ENCODE measurements at regions not wholly inside any gene's neighbourhood (a gene's known extent, or its start where the extent isn't known, plus 50 kb on each side); places are given as distances from the start of the nearest gene placed in this dataset.

DNA sequence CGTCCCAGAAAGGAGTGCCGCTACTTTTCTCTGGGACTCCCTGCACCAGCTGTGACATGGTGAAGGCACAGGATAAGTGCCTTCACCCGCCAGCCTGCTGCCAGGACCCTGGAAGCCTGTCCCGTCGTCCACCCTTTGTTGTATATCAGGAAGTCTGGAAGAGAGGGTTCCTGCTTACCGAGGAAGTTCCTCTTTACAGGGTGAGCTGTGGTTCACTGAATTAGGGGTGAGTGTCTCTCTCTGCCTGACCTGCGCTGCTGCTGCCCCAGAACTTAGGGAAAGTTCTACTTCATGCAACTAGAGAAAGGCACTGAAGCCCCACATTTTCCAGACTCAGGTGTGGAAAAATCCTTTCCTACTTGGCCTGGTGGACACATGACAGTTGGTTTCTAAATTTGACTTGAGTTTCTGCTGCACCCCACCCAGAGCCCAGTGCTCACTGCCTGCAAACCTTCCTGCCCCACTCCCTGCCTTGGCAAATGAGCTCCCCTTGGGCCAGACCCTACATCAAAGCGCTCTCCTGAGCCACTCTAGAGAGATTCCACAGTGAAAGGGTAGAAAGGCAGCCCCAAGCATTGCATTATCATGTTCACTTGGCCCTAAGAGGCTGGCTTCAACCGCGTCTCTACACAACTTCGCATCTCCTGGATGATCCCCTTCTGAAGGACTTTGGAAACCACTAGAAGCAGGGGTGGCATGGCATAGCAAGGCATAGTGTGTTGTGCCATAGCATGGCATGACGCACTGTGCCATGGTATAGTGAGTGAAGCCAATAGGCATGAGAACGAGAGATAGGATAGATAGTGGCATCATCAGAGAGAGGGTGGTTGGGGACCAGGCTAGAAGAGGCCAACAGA, 215.8 kb upstream of the CDYL start:
- no peak for DNase-seq (ENCODE audit: low spot score)

DNA sequence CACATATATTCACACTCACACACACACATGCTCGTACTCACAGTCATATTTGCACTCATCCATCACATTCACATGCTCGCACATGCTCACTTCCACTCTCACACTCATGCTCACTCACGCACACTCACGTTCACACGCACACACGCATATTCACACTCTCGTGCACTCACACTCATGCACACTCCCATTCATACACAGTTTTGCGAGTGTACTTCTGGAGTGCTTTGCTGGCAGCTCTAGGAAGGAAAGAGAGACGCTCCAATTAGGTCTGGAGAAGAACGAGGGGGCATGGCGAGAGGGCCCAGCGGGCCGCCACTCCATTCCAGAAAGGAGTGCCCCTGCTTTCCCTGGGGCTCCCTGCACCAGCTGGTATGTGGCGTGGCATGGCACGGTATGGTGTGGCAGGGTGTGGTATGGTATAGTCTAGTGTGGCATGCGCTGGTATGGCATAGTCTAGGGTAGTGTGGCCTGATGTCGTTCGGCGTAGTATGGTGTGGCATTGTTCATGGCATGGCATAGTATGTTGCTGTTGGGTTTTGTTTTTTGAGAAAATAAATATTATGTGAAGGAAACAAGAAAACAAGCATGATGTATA, 216.8 kb upstream of the CDYL start:
- DNase-seq (ENCODE audit: low spot score): no peak

DNA sequence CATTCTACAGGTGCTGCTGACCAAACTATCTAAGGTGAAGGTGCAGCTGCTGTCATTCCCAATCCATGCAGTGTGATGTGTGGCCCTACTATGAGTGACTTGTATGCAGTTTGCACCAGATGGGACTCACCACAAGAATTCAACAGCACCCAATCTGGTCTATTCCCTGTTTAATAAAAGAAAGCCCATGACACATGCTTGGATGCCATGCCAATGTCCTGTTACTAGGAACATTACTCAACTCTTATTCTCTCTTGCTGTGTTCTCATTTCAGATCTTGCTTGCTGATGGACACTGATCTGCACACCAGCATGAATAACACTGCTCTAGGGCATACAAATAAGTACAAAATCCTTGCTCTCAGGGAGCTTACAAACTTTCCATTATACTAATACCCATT, 221.6 kb upstream of the CDYL start:
- DNase-seq (ENCODE audit: low spot score): no peak

DNA sequence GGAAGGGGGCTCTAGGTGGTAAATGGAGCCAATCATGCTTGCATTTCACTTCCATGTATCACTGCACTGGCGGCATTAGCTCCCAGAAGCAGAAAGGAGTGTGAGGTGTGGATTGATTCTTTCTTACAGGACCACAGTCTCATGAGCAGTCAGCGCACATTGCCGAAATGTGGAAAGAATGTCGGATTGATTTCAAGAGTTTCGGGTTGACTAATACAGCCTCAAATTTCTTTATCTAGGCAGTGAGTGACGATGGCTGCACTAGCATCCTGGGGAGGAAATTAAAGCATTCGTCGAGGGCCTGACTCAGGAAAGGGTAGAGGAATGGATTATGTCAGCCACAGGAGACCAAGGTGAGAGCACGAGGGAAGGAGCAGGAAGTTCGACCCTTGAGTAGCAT, 222.8 kb upstream of the CDYL start:
- DNase-seq (ENCODE audit: low spot score): no peak

DNA sequence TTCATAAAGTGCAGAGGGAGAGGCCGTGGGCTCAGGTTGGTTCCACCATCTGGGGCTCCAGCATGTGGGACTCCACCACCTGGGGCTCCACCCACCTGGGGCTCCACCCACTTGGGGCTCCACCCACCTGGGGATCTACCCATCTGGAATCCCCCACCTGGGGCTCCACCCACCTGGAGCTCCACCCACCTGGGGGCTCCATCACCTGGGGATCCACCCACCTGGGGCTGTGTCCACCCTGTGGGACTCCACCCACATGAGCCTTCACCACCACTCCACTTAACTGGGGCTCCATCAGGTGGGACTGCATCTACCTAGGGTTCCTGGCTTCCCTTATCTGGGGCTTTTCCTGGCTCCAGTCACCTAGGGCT, 226.0 kb upstream of the CDYL start:
- DNase-seq (ENCODE audit: low spot score): no peak

DNA sequence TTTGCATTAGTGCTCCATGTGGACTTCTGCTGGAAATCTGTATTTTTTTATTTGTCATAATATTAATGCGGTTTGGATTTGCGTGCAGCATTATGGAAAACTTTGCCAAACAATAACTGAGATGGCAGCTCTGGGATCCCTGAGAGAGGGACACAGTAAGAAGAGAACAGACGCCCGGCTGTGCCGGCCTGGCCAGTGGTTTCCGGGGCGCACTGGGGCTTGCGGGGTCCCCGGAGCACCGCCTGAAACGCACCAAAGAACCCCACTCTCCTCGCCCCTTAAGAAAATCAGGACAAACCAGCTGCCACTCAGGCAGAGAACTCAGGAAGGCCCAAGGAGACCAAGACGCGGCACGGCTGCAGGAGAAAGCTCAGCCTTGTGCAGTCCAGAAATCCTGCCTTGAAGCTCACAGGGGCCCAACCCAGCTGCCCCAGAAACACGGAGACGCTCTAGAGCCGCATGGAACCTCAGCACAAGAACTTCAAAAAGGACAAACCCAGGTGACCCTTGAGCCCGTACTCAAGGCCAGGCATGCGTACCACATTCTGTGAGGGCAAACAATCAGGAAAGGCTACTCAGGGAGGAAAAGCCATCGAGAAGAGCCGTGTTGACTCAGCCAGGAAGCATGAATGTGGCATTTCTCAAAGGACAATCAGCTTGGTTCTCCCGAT, 226.5 kb upstream of the CDYL start:
- DNase-seq (ENCODE audit: low spot score): no peak

DNA sequence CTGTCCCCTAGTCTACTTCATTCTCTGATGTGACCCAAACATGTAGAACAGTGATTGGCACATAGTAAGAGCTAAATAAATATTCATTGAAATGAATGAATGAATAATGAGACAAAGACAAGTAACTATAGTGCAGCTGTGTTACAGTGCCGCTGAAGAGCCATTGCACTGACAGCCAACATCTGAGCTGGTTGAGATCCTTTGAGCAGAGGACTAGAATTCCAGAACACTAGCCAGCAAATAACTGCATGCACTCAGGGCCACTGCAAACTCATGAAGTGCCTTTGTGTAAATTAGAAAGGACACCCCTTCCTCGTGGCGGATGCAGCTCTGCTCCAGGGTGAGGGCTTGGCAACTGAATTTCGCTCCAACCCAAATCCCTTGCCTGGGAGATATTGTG, 230.3 kb upstream of the CDYL start:
- no peak for DNase-seq (ENCODE audit: low spot score)

DNA sequence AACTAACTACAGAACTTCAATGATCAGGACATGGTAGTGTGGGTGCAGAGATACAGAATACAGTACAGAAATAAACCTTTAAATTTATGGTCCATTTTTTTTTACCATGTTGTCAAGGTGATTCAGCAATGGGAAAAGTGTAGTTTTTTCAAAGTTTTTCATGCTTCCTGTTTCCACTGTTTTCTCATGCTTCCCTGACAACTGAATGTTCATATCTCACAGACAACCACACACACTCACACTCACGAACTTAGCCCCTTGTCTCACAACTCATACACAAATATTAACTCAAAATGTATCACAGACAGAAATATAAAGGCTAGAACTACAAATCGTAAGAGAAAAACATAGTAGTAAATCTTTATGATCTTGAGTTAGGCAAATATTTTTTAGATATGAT, 232.6 kb upstream of the CDYL start:
- DNase-seq (ENCODE audit: low spot score): no peak

DNA sequence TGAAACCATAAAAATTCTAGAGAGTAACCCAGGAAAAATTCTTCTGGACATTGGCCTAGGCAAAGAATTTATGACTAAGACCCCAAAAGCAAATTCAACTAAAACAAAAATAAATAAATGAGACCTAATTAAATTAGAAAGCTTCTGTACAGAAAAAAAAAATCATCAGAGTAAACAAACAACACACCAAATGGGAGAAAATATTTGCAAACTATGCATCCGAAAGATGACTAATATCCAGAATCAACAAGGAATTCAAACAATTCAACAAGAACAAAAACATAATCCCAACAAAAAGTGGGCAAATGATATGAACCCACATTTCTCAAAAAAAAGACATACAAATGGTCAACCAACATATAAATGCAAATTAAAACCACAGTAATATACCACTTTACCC, 242.6 kb upstream of the CDYL start:
- DNase-seq (ENCODE audit: low spot score): no peak

DNA sequence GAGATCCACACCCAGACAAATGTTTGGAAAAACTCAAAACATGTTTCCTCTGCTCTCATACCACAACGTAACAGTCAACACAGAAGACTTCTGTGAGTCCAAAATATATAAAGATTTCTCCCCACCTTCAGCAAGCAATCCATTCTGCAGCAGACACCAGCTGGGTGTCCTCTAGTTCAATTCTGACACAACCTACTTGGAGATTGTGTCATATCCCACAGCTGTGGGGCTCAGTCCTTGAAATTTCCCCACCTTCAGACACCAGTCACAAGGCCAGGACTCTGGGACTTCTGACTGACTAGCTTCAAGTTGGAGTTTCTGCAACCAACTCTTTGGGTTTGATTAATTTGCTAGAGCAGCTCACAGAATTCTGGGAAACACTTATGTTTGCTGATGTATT, 244.8 kb upstream of the CDYL start:
- DNase-seq (ENCODE audit: low spot score): no peak

DNA sequence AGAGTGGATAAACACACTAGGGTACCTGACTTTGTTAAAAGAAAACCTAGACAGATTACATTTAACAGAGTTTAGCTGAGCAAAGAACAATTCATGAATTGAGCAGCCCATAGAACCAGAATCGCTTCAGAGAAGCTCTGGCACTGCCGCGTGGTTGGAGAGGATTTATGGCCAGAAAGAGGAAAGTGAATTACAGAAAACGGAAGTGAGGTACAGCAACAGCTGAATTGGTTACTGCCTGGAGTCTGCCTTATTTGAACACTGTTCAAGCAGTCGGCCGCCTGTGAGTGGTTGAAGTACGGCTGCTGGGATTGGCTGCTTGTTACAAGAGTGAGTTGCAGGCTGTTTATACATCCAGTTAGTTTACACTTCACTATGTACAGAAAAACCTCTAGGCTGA, 253.8 kb upstream of the CDYL start:
- no peak for DNase-seq (ENCODE audit: low spot score)

DNA sequence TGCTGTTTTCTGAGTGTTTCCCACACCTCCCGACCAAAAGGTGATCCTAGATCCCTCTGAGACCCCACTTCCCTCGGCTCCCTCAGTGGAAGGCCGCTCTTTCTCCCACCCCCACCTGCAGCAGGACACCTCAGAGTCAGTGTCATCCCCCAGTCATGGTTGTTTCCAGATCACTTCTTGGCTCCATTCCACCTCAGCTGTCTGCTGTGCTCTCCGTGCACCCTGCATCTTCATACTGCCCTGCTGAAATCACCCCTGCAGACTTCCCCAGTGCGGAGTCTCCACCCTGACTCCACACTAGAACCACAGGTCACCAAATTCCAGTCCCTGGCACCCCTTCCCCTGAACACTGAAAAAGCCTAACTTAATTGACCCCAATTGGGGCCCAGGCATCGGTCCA, 255.1 kb upstream of the CDYL start:
- DNase-seq (ENCODE audit: low spot score): no peak

DNA sequence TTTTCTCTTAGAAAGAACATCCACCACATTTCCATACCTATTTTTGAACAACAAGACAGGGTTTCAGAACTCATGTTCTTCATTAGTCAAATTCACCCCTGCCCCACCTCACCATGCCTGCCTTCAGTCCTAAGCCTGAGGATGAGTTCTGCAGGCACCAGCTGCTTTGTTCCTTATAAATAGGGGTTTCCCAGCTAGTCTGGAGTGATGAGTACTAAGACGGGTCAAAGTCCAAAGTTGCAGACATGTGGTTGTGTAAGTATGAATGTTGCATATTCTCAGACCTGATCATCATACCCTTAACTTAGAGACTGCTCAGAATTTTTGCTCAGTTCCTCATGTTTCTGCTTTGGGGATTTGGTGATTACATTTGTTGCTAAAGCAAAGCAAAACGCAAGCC, 257.7 kb upstream of the CDYL start:
- DNase-seq (ENCODE audit: low spot score): no peak

DNA sequence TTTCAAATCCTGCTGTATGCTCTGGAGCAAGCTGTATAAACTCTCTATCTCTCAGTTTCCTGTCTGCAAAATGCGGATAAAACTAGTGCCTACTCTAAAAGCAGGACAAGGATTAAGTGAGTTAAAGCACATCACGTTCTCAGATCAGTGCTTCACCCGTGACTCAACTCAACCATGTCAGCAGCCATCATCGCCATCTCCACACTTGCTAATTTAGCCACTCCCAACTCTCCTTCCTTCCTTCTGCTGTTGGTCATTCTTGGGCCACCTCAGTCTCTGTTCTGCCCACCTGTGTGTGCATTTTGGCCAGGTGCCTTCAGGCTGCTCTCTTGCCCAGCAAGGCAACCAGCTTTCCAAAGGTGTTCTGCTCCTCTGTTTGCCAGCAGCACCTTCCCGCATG, 260.0 kb upstream of the CDYL start:
- DNase-seq (ENCODE audit: low spot score): no peak

DNA sequence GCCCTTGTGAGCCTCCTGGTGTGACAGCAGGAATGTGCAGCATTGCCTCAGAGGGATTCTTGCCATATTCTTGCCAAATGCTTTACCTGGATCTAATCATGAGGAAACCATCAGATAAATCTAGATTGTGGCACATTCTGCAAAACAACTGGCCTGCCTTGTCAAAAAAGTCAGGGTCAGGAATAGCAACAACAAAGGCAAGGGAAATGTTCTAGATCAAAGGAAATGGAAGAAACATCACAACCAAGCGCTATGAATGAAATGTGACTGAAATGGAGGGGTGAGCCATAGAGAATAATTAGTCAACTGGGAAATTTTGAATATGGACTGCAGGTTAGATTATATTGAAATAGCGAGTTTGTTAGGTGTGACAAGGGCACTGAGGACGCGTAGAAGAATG, 262.6 kb upstream of the CDYL start:
- DNase-seq (ENCODE audit: low spot score): no peak

DNA sequence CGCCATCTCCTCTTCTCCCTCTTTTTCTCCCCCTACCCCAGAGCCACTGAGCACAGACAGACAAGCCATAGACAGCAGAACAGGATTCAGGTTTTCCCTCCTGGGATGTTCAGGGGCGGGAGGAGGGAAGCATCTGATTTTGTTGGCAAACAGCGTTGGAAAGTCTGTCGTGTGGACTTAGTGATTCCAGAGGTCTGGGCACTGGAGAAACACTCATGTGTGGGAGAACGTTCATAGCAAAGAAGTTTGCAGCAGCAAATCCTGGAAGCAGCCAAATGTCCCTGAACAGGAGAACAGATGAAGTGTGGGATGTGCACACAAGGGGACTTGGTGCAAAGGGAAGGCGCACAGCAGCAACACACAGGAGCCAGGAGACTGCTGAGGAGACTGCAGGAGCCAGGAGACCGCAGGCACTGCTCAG, 264.1 kb upstream of the CDYL start:
- DNase-seq (ENCODE audit: low spot score): no peak

DNA sequence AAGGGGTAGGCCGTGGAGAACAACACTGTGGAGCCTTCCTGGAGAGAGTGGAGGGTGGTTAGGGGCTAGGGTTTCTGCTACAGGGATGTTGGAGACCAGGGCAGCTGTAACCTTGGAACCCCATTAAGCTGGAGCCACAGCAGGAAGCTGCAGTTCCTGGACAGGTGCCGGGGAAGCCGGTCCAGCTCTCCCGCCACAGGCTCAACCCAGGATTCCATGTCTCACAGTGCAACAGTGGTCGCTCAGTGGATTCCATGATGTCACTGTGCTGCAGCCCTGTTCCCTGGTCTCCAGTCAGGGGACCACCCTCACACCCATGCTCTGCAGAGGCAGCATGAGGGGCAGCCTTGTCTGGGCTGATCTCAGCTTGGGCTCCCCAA, 264.6 kb upstream of the CDYL start:
- no peak for DNase-seq (ENCODE audit: low spot score)

DNA sequence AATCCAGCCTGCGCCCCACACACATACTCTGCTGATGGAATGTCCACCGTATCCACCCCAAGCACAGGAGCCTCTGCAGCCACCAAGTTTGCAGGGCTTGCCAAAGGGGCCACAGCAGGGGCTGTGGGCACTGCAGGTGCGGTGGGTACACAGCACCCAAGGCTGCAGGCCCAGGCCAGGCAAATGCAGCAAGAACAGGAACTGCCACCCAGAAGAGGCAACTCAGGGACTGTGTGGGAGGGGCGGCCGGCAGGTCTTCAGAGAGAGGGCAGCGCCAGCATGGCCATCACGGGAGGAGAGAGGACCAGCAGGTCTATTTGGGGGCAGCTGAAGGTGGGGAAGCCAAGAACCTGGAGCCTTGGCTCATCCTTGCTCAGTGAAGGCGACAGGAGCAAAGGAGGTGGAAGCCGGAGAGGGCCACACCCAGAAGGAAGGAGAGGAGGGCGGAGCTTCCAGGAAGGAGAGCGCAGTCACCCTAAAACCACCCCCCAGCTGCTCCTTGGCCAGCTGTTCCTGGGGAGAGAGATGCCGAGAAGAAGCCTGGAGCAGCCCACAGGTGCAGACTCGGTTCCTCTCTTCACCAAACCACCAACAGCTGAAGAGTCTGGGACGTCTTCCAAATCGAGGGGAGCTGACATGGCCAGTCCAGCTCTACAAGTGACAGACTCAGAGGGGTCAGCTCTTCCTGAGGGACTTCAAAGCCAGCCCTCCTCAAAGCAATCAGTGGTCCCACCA, 265.1 kb upstream of the CDYL start:
- no peak for DNase-seq (ENCODE audit: low spot score)

DNA sequence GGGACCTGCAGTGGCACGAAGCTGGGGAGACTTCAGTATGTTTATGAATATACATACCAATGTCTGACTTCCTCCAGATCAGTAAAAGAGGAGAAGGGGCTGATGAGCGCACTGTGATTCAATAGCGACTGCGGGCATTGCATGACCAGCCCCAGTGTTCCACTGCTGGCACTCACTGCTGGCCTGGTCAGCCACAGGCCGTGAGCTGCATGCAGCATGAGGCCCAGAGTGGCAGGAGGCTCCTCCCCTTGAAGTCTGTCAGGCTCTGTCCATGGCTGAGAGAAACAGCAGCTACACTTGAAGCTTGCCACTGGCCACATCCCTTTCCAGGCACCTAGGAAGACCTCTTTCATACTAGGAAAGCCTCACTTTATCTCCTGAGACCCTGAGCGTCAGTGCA, 265.9 kb upstream of the CDYL start:
- no peak for DNase-seq (ENCODE audit: low spot score)

DNA sequence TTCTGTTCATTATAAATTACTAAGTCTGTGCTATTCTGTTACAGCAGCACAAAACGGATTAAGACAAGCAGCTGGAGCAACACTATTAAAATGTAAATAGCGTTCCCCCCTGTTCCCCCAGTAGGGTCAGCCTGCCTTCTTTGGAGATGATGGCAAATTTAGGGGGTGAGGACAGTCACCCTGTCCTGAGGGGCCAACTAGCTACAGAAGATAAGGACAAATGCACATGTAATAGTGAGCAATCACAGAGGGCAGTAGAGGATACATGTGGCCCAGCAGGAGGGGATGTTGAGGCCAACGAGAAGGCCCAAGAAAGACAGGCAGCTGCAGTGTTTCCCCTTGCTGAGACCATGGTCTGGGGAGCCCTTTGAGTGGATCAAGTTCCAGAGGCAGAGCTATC, 266.7 kb upstream of the CDYL start:
- no peak for DNase-seq (ENCODE audit: low spot score)

DNA sequence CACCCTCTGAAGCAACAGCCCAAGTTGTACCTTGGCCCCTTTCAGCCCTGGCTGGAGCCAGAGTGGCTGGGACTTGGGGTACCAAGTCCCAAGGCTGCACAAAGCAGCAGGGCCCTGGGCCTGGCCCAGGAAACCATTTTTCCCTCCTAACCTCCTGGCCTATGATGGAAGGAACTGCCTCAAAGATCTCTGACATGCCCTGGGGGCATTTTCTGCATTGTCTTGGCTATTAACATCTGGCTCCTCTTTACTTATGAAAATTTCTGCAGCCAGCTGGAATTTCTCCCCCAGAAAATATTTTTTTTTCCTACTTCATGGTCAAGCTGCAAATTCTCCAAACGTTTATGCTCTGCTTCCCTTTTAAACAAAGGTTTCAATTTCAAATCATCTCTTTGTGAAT, 269.4 kb upstream of the CDYL start:
- no peak for DNase-seq (ENCODE audit: low spot score)

DNA sequence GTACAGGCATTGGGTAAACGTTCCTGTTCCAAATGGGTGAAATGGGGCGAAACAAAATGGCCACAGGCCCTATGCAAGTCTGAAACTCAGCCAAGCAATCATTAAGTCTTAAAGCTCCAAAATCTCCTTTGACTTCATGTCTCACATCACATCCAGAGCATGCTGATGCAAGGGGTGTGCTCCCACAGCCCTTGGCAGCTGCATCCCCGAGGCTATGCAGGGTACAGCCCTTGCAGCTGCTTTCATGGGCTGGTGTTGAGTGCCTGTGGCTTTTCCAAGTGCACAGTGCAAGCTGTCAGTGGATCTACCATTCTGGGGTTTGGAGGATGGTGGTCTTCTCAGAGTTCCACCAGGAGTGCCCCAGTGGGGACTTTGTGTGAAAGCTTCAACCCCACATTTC, 270.0 kb upstream of the CDYL start:
- DNase-seq (ENCODE audit: low spot score): no peak

DNA sequence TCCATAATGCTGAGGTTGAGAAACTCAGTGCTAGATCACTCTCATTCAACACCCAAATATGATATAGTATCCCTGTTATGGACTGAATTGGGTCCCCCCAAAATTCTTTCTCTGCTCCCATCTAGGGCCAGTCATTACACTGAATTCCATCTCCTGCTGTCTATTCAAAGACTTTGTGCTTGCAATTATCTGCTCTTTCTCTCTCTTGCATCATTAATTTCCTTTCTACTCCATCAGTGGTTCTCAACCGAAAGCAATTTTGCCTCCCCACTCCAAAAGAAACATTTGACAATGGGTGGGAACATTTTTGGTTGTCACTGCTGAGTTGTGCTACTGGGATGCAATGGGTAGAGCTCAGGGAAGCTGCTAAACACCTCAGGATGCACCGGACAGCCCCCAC, 271.5 kb upstream of the CDYL start:
- peak; percentile 2 for DNase-seq (ENCODE audit: low spot score)
